HFF-Myc (cell line): ENCODE measurements at regions not wholly inside any gene's neighbourhood (a gene's known extent, or its start where the extent isn't known, plus 50 kb on each side); places are given as distances from the start of the nearest gene placed in this dataset.

Experiments used
- DNase-seq: peaks from one replicate; pipeline ENCODE4 v3.0.0-alpha.2; 2011; ENCODE audit warnings: low read depth; ENCODE audit errors: extremely low read depth
- H3K4me3 ChIP-seq: replicated peaks from 2 replicates; pipeline ENCODE4 v1.5.1; 2011; ENCODE audit warnings: low read depth, mild to moderate bottlenecking, control low read depth, low read length
- TF ChIP-seq, protein P1 (sequence below): IDR thresholded peaks from 2 replicates; pipeline ENCODE4 v1.5.1; 2012; ENCODE audit warnings: mild to moderate bottlenecking, low read depth, low read length, control low read depth; ENCODE audit errors: missing control alignments

DNA sequence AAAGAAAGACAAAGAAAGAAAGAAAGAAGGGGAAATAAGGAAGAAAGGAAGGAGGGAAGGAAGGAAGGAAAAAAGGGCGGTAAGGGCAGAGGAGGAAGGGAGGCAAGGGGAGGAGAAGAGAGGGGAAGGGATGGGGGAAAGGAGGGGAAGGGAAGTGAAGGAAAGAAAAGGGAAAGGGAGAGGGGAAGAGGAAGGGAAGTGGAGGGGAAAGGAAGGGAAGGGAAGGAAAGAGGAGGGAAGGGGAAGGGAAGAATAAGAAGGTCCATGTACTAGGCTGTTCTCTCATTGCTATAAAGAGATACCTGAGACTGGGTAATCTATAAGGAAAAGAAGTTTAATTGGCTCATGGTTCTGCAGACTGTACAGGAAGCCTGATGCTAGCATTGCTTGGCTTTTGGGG, 217.1 kb downstream of the ENC1 start:
- H3K4me3 ChIP-seq, result no peak overlapping the region
- TF ChIP-seq, protein P1, sequence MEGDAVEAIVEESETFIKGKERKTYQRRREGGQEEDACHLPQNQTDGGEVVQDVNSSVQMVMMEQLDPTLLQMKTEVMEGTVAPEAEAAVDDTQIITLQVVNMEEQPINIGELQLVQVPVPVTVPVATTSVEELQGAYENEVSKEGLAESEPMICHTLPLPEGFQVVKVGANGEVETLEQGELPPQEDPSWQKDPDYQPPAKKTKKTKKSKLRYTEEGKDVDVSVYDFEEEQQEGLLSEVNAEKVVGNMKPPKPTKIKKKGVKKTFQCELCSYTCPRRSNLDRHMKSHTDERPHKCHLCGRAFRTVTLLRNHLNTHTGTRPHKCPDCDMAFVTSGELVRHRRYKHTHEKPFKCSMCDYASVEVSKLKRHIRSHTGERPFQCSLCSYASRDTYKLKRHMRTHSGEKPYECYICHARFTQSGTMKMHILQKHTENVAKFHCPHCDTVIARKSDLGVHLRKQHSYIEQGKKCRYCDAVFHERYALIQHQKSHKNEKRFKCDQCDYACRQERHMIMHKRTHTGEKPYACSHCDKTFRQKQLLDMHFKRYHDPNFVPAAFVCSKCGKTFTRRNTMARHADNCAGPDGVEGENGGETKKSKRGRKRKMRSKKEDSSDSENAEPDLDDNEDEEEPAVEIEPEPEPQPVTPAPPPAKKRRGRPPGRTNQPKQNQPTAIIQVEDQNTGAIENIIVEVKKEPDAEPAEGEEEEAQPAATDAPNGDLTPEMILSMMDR, result no peak
- DNase-seq, result no peak

DNA sequence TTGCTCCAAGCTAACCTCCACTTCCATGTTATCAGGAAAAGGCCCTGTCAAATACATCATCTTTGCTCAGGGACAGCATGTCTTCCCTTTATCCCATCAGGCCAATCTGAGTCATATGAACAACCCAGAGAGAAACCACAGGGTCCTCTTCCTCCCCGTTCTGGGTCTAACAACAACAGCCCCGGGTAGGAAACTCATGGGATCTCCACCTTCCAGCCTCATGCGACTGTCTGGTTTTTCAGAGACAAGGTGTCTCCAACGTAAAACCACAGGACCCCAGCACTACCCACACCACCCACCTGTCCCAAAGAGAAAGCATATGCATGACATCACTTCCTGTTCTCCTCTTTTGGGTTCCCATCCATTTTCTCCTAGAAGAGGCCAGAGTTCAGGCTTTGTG, 217.9 kb downstream of the ENC1 start:
- TF ChIP-seq, protein P1, result no peak
- no peak overlapping the region for H3K4me3 ChIP-seq
- DNase-seq, result no peak

- H3K4me3 ChIP-seq, result no peak overlapping the region
Measured at GRCh38 chr5:74422030-74422429, 218.5 kb downstream of the ENC1 start.

DNA sequence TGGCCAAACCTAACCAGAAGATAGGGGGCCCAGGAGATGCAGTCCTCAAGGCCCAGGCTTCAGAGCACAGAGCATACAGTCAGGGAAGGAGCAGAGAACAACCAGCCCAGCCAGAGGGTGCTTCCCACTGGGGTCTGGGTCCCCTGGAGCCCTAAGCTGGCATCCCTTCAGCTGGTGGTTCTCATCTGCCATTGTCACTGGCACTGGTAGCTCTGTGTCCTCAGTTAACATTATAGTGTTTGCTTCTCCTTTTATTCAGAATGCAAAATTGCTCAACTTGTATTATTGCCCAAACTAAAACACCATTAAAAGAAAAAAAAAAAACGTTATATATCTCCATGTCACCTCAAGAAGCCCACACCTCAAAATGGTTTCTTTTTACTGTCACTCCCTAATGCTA, 219.2 kb downstream of the ENC1 start:
- no peak for DNase-seq
- TF ChIP-seq, protein P1, result no peak
- no peak overlapping the region for H3K4me3 ChIP-seq

More at GRCh38 chr5:74422030-74422429, 218.5 kb downstream of the ENC1 start:
- TF ChIP-seq, protein P1, result no peak
- no peak for DNase-seq

GRCh38 chr5:74420947-74421346, 219.6 kb downstream of the ENC1 start:
- no peak overlapping the region for H3K4me3 ChIP-seq
- DNase-seq, result no peak
- TF ChIP-seq, protein P1, result no peak

GRCh38 chr5:74420220-74420619, 220.3 kb downstream of the ENC1 start:
- H3K4me3 ChIP-seq, result no peak overlapping the region
- no peak for DNase-seq
- TF ChIP-seq, protein P1, result no peak

DNA sequence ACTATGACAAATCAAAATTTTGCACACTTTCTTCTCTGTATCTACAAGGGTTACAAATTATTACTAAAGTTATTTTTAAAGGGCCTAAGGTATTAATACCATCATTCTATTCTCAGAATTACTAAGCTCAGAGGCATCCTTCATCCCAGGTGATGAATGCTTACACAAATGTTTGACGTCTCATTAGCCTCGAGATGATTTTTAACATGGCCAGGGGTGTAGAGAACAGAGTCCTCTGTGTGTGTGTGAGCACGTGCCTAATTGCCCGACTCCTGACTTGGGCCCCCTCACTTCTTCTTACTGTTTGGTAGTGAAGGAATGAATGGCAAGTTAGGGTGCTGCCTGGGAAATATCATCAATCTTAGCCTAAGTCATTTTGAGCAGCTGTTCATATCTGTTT, 221.1 kb downstream of the ENC1 start:
- H3K4me3 ChIP-seq, result no peak overlapping the region
- DNase-seq, result no peak
- TF ChIP-seq, protein P1, result no peak
